ENCODE measurements at regions not wholly inside any gene's neighbourhood (a gene's known extent, or its start where the extent isn't known, plus 50 kb on each side); places are given as distances from the start of the nearest gene placed in this dataset.

GRCh38 chr10:118537623-118538022, 57.8 kb downstream of the PRLHR start:
- no peak overlapping the region for H3K27ac ChIP-seq (ENCODE audit: low read depth, low read length)
- no peak overlapping the region for H2BK15ac ChIP-seq (replicated peaks; ENCODE audit: low read depth)
- H3K18ac ChIP-seq (ENCODE audit: low read length) = no peak overlapping the region
- no peak overlapping the region for H2BK5ac ChIP-seq (ENCODE audit: low read length)
- no peaks in the 10 kb centered on the region for H3K4me1 ChIP-seq (ENCODE audit: control insufficient read depth, low read depth, low read length)
- H3K9ac ChIP-seq (ENCODE audit: low read length) = no peak overlapping the region
- no peaks in the 10 kb centered on the region for H3K79me2 ChIP-seq (ENCODE audit: control insufficient read depth, insufficient read depth, low read length)
- H3K79me1 ChIP-seq (ENCODE audit: low read length) = no peaks in the 10 kb centered on the region
- H3K36me3 ChIP-seq (ENCODE audit: control insufficient read depth, insufficient read depth, low read length) = no peaks in the 10 kb centered on the region
- H2AK5ac ChIP-seq (ENCODE audit: low read length) = no peak overlapping the region
- H3K27me3 ChIP-seq (ENCODE audit: insufficient read depth, low read length, poor library complexity) = no peaks in the 10 kb centered on the region
- H4K8ac ChIP-seq (ENCODE audit: low read depth, low read length) = no peak overlapping the region
- H2BK120ac ChIP-seq (ENCODE audit: low read depth, low read length) = no peak overlapping the region
- WGBS (ENCODE audit: extremely low coverage, insufficient coverage, low lambda C conversion rate) = no CpG with 5 or more reads among the region's 1 CpG
- H3K23ac ChIP-seq (ENCODE audit: low read length) = no peak overlapping the region
- H3K4me3 ChIP-seq (ENCODE audit: low read length) = no peak overlapping the region
- no peak overlapping the region for H3K4me2 ChIP-seq (ENCODE audit: low read length)
- no peak overlapping the region for H4K5ac ChIP-seq (ENCODE audit: low read length)
- no peak overlapping the region for H3K56ac ChIP-seq (ENCODE audit: low read length)
- DNase-seq = no peak
- no peak overlapping the region for H3K4ac ChIP-seq (ENCODE audit: low read depth, low read length)

GRCh38 chr10:118534136-118534535, 61.3 kb downstream of the PRLHR start:
- H3K36me3 ChIP-seq (ENCODE audit: control insufficient read depth, insufficient read depth, low read length) = no peaks in the 10 kb centered on the region
- H2BK15ac ChIP-seq (replicated peaks; ENCODE audit: low read depth) = no peak overlapping the region
- H3K4me3 ChIP-seq (ENCODE audit: low read length) = no peak overlapping the region
- no peaks in the 10 kb centered on the region for H3K79me1 ChIP-seq (ENCODE audit: low read length)
- H4K5ac ChIP-seq (ENCODE audit: low read length) = no peak overlapping the region
- no peak overlapping the region for H3K18ac ChIP-seq (ENCODE audit: low read length)
- H3K27ac ChIP-seq (ENCODE audit: low read depth, low read length) = no peak overlapping the region
- H3K4me2 ChIP-seq (ENCODE audit: low read length) = no peak overlapping the region
- H3K79me2 ChIP-seq (ENCODE audit: control insufficient read depth, insufficient read depth, low read length) = no peaks in the 10 kb centered on the region
- no CpG with 5 or more reads among the region's 3 CpGs for WGBS (ENCODE audit: extremely low coverage, insufficient coverage, low lambda C conversion rate)
- H3K23ac ChIP-seq (ENCODE audit: low read length) = no peak overlapping the region
- H4K8ac ChIP-seq (ENCODE audit: low read depth, low read length) = no peak overlapping the region
- no peak overlapping the region for H2BK5ac ChIP-seq (ENCODE audit: low read length)
- no peak overlapping the region for H3K4ac ChIP-seq (ENCODE audit: low read depth, low read length)
- no peak overlapping the region for H2AK5ac ChIP-seq (ENCODE audit: low read length)
- no peaks in the 10 kb centered on the region for H3K27me3 ChIP-seq (ENCODE audit: insufficient read depth, low read length, poor library complexity)
- no peaks in the 10 kb centered on the region for H3K4me1 ChIP-seq (ENCODE audit: control insufficient read depth, low read depth, low read length)
- no peak overlapping the region for H2BK120ac ChIP-seq (ENCODE audit: low read depth, low read length)
- no peak overlapping the region for H3K9ac ChIP-seq (ENCODE audit: low read length)
- no peak overlapping the region for H3K56ac ChIP-seq (ENCODE audit: low read length)
- no peak for DNase-seq

- Histone ChIP-seq H3K23ac (ENCODE audit: low read length) (no peak overlapping the region), H2BK15ac (replicated peaks; ENCODE audit: low read depth) (no peak overlapping the region), H2BK5ac (ENCODE audit: low read length) (no peak overlapping the region), H3K4ac (ENCODE audit: low read depth, low read length) (no peak overlapping the region), H3K36me3 (ENCODE audit: control insufficient read depth, insufficient read depth, low read length) (no peaks in the 10 kb centered on the region), H3K79me2 (ENCODE audit: control insufficient read depth, insufficient read depth, low read length) (no peaks in the 10 kb centered on the region), H4K5ac (ENCODE audit: low read length) (no peak overlapping the region), H3K4me1 (ENCODE audit: control insufficient read depth, low read depth, low read length) (no peaks in the 10 kb centered on the region), H3K27me3 (ENCODE audit: insufficient read depth, low read length, poor library complexity) (no peaks in the 10 kb centered on the region), H3K4me2 (ENCODE audit: low read length) (no peak overlapping the region), H2BK120ac (ENCODE audit: low read depth, low read length) (no peak overlapping the region), H4K8ac (ENCODE audit: low read depth, low read length) (no peak overlapping the region), H3K4me3 (ENCODE audit: low read length) (no peak overlapping the region), H3K9ac (ENCODE audit: low read length) (no peak overlapping the region), H3K79me1 (ENCODE audit: low read length) (no peaks in the 10 kb centered on the region), H3K27ac (ENCODE audit: low read depth, low read length) (no peak overlapping the region), H2AK5ac (ENCODE audit: low read length) (no peak overlapping the region), H3K18ac (ENCODE audit: low read length) (no peak overlapping the region), H3K56ac (ENCODE audit: low read length) (no peak overlapping the region)
- WGBS (ENCODE audit: extremely low coverage, insufficient coverage, low lambda C conversion rate) = no CpG with 5 or more reads among the region's 12 CpGs
- DNase-seq = no peak
Observed at GRCh38 chr10:118531105-118531852, 64.2 kb downstream of the PRLHR start.

GRCh38 chr10:118528426-118528825, 67.0 kb downstream of the PRLHR start:
- no peak overlapping the region for H3K23ac ChIP-seq (ENCODE audit: low read length)
- H2AK5ac ChIP-seq (ENCODE audit: low read length) = no peak overlapping the region
- no peak overlapping the region for H2BK5ac ChIP-seq (ENCODE audit: low read length)
- no peaks in the 10 kb centered on the region for H3K79me2 ChIP-seq (ENCODE audit: control insufficient read depth, insufficient read depth, low read length)
- H3K36me3 ChIP-seq (ENCODE audit: control insufficient read depth, insufficient read depth, low read length) = no peaks in the 10 kb centered on the region
- H2BK120ac ChIP-seq (ENCODE audit: low read depth, low read length) = no peak overlapping the region
- H3K4ac ChIP-seq (ENCODE audit: low read depth, low read length) = no peak overlapping the region
- no peak overlapping the region for H3K56ac ChIP-seq (ENCODE audit: low read length)
- H3K18ac ChIP-seq (ENCODE audit: low read length) = no peak overlapping the region
- H3K4me1 ChIP-seq (ENCODE audit: control insufficient read depth, low read depth, low read length) = no peaks in the 10 kb centered on the region
- no peak overlapping the region for H3K27ac ChIP-seq (ENCODE audit: low read depth, low read length)
- H3K4me2 ChIP-seq (ENCODE audit: low read length) = no peak overlapping the region
- DNase-seq = no peak
- H3K79me1 ChIP-seq (ENCODE audit: low read length) = no peaks in the 10 kb centered on the region
- H4K5ac ChIP-seq (ENCODE audit: low read length) = no peak overlapping the region
- H3K4me3 ChIP-seq (ENCODE audit: low read length) = no peak overlapping the region
- no peak overlapping the region for H4K8ac ChIP-seq (ENCODE audit: low read depth, low read length)
- no peak overlapping the region for H2BK15ac ChIP-seq (replicated peaks; ENCODE audit: low read depth)
- H3K9ac ChIP-seq (ENCODE audit: low read length) = no peak overlapping the region
- no peaks in the 10 kb centered on the region for H3K27me3 ChIP-seq (ENCODE audit: insufficient read depth, low read length, poor library complexity)
- WGBS (ENCODE audit: extremely low coverage, insufficient coverage, low lambda C conversion rate) = no CpG with 5 or more reads among the region's 6 CpGs

- Histone ChIP-seq H3K4me2 (ENCODE audit: low read length) (no peak overlapping the region), H4K5ac (ENCODE audit: low read length) (no peak overlapping the region), H3K27me3 (ENCODE audit: insufficient read depth, low read length, poor library complexity) (no peaks in the 10 kb centered on the region), H3K4ac (ENCODE audit: low read depth, low read length) (no peak overlapping the region), H3K56ac (ENCODE audit: low read length) (no peak overlapping the region), H3K79me1 (ENCODE audit: low read length) (no peaks in the 10 kb centered on the region), H3K27ac (ENCODE audit: low read depth, low read length) (no peak overlapping the region), H3K9ac (ENCODE audit: low read length) (no peak overlapping the region), H2BK5ac (ENCODE audit: low read length) (no peak overlapping the region), H3K36me3 (ENCODE audit: control insufficient read depth, insufficient read depth, low read length) (no peaks in the 10 kb centered on the region), H3K18ac (ENCODE audit: low read length) (no peak overlapping the region), H2AK5ac (ENCODE audit: low read length) (no peak overlapping the region), H2BK15ac (replicated peaks; ENCODE audit: low read depth) (no peak overlapping the region), H4K8ac (ENCODE audit: low read depth, low read length) (no peak overlapping the region), H3K4me3 (ENCODE audit: low read length) (no peak overlapping the region), H2BK120ac (ENCODE audit: low read depth, low read length) (no peak overlapping the region), H3K4me1 (ENCODE audit: control insufficient read depth, low read depth, low read length) (no peaks in the 10 kb centered on the region), H3K79me2 (ENCODE audit: control insufficient read depth, insufficient read depth, low read length) (no peaks in the 10 kb centered on the region), H3K23ac (ENCODE audit: low read length) (no peak overlapping the region)
- DNase-seq = no peak
- WGBS (ENCODE audit: extremely low coverage, insufficient coverage, low lambda C conversion rate) = no CpG with 5 or more reads among the region's 2 CpGs
Observed at GRCh38 chr10:118523775-118524174, 71.7 kb downstream of the PRLHR start.
